ENCODE measurements at regions not wholly inside any gene's neighbourhood (a gene's known extent, or its start where the extent isn't known, plus 50 kb on each side); places are given as distances from the start of the nearest gene placed in this dataset.
"Not testable (repeated sequence)": the region's sequence is repeated elsewhere in the genome, so short reads cannot be mapped to it uniquely, and the experiment has no call there.

- Histone ChIP-seq H3K79me2 (ENCODE audit: insufficient read depth, low read depth) (no peaks in the 10 kb centered on the region), H3K4me1 (ENCODE audit: low read depth, poor library complexity, severe bottlenecking) (no peaks in the 10 kb centered on the region), H3K27ac (no peak overlapping the region), H3K36me3 (ENCODE audit: insufficient read depth) (no peaks in the 10 kb centered on the region), H2AFZ (ENCODE audit: low read depth) (no peak overlapping the region), H4K20me1 (ENCODE audit: insufficient read depth) (no peaks in the 10 kb centered on the region), H3K27me3 (ENCODE audit: insufficient read depth, low read depth) (no peaks in the 10 kb centered on the region), H3K9ac (no peak overlapping the region), H3K4me2 (no peak overlapping the region), H3K4me3 (IDR thresholded peaks at IDR 0.05; ENCODE audit: insufficient read depth, low read depth, low read length) (no peak overlapping the region)
- TF ChIP-seq CTCF (conservative IDR thresholded peaks at IDR 0.05; ENCODE audit: low read depth, low read length) = no peak
Measured at GRCh38 chr16:66245072-66245471, 121.4 kb upstream of the CDH5 start.

- H2AFZ ChIP-seq (ENCODE audit: low read depth) = no peak overlapping the region
- no peak overlapping the region for H3K4me3 ChIP-seq (IDR thresholded peaks at IDR 0.05; ENCODE audit: insufficient read depth, low read depth, low read length)
- no peaks in the 10 kb centered on the region for H4K20me1 ChIP-seq (ENCODE audit: insufficient read depth)
- no peak overlapping the region for H3K9ac ChIP-seq
- no peaks in the 10 kb centered on the region for H3K4me1 ChIP-seq (ENCODE audit: low read depth, poor library complexity, severe bottlenecking)
- TF ChIP-seq CTCF (conservative IDR thresholded peaks at IDR 0.05; ENCODE audit: low read depth, low read length) = no peak
- no peak overlapping the region for H3K4me2 ChIP-seq
- no peaks in the 10 kb centered on the region for H3K79me2 ChIP-seq (ENCODE audit: insufficient read depth, low read depth)
- H3K27me3 ChIP-seq (ENCODE audit: insufficient read depth, low read depth) = no peaks in the 10 kb centered on the region
- no peaks in the 10 kb centered on the region for H3K36me3 ChIP-seq (ENCODE audit: insufficient read depth)
- no peak overlapping the region for H3K27ac ChIP-seq
Measured at GRCh38 chr16:66242672-66243071, 123.8 kb upstream of the CDH5 start.

- not testable (repeated sequence) for H4K20me1 ChIP-seq (ENCODE audit: insufficient read depth); H3K9ac ChIP-seq; H3K27me3 ChIP-seq (ENCODE audit: insufficient read depth, low read depth); H3K4me1 ChIP-seq (ENCODE audit: low read depth, poor library complexity, severe bottlenecking); H3K79me2 ChIP-seq (ENCODE audit: insufficient read depth, low read depth); H3K4me2 ChIP-seq; H3K36me3 ChIP-seq (ENCODE audit: insufficient read depth); H2AFZ ChIP-seq (ENCODE audit: low read depth); H3K27ac ChIP-seq; H3K4me3 ChIP-seq (IDR thresholded peaks at IDR 0.05; ENCODE audit: insufficient read depth, low read depth, low read length)
Measured at GRCh38 chr16:66242206-66242605, 124.3 kb upstream of the CDH5 start.

- H3K4me2 ChIP-seq = no peak overlapping the region
- H3K27me3 ChIP-seq (ENCODE audit: insufficient read depth, low read depth) = no peaks in the 10 kb centered on the region
- TF ChIP-seq CTCF (conservative IDR thresholded peaks at IDR 0.05; ENCODE audit: low read depth, low read length) = no peak
- H3K36me3 ChIP-seq (ENCODE audit: insufficient read depth) = no peaks in the 10 kb centered on the region
- H2AFZ ChIP-seq (ENCODE audit: low read depth) = no peak overlapping the region
- no peak overlapping the region for H3K27ac ChIP-seq
- no peak overlapping the region for H3K4me3 ChIP-seq (IDR thresholded peaks at IDR 0.05; ENCODE audit: insufficient read depth, low read depth, low read length)
- H3K79me2 ChIP-seq (ENCODE audit: insufficient read depth, low read depth) = no peaks in the 10 kb centered on the region
- H3K9ac ChIP-seq = no peak overlapping the region
- H4K20me1 ChIP-seq (ENCODE audit: insufficient read depth) = no peaks in the 10 kb centered on the region
- no peaks in the 10 kb centered on the region for H3K4me1 ChIP-seq (ENCODE audit: low read depth, poor library complexity, severe bottlenecking)
Measured at GRCh38 chr16:66240631-66241395, 125.7 kb upstream of the CDH5 start.

GRCh38 chr16:66240088-66240487 lies 126.4 kb upstream of the CDH5 start:
- H3K27me3 ChIP-seq (ENCODE audit: insufficient read depth, low read depth) = no peaks in the 10 kb centered on the region
- H3K79me2 ChIP-seq (ENCODE audit: insufficient read depth, low read depth) = no peaks in the 10 kb centered on the region
- H4K20me1 ChIP-seq (ENCODE audit: insufficient read depth) = no peaks in the 10 kb centered on the region
- H3K4me1 ChIP-seq (ENCODE audit: low read depth, poor library complexity, severe bottlenecking) = no peaks in the 10 kb centered on the region
- H2AFZ ChIP-seq (ENCODE audit: low read depth) = no peak overlapping the region
- no peak overlapping the region for H3K4me2 ChIP-seq
- H3K36me3 ChIP-seq (ENCODE audit: insufficient read depth) = no peaks in the 10 kb centered on the region
- H3K27ac ChIP-seq = no peak overlapping the region
- no peak overlapping the region for H3K9ac ChIP-seq
- TF ChIP-seq CTCF (conservative IDR thresholded peaks at IDR 0.05; ENCODE audit: low read depth, low read length) = no peak
- H3K4me3 ChIP-seq (IDR thresholded peaks at IDR 0.05; ENCODE audit: insufficient read depth, low read depth, low read length) = no peak overlapping the region
